HG03025 (cell line): ENCODE measurements at regions not wholly inside any gene's neighbourhood (a gene's known extent, or its start where the extent isn't known, plus 50 kb on each side); places are given as distances from the start of the nearest gene placed in this dataset.
"Not testable (repeated sequence)": the region's sequence is repeated elsewhere in the genome, so short reads cannot be mapped to it uniquely, and the experiment has no call there.

Experiments
- ATAC-seq: cut with Tn5 transposase; IDR thresholded peaks from one replicate; pipeline ENCODE4 v1.9.1; 2021; ENCODE audit warnings: mild to moderate bottlenecking, moderate library complexity; ENCODE audit not compliant: unreplicated experiment, low FRiP score

DNA sequence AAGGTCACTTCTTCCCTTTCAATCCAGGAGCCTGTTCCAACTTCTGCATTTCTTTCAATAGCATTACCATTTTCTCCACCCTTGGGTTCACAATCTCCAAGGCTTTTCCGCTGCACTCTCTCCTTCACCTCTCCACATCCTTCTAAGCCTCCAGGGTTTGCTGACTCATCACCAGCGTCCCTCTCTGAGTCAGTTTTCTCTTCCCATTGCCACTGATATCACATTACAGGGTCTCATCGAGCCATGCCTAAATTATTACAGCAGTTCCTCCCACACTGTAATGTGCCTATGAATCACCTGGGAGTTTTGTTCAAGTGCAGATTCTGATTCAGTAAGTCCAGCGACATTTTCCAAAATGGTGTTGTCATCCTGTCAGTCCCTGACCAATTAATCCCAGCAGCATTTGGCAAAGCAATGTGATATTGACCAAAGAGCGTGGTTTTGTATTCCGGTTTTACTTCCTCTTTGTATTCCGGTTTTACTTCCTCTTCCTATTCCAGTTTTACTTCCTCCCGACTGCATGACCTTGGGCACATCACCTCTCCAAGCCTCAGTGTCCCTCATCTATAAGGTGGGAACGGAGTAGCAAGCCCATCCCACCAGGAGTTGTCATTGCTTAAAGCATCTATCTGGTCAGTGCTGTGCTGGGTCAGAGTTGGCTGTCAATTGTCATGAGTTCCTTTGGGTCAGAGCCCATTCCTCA lies 208.3 kb upstream of the NBPF12 start:
- not testable (repeated sequence) for ATAC-seq

DNA sequence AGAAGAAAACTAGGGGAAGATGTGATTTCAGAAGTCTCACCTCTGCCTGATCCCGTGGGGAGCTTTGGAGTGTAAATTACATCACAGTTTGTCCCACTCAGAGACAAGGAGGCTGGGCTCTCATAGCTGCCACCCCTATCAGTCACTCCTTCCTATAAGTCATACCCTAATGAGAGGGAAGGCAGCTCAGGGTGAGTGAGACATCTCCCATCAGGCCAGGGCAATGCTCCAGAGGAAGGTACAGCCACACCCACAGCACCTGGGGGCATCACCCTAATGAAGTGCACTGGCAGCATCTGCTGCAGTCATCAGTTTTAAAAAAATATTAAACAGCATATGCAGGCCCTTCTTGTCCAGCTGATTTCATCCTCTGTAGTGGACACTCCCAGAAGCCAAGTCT lies 223.1 kb upstream of the NBPF12 start:
- ATAC-seq: not testable (repeated sequence)

DNA sequence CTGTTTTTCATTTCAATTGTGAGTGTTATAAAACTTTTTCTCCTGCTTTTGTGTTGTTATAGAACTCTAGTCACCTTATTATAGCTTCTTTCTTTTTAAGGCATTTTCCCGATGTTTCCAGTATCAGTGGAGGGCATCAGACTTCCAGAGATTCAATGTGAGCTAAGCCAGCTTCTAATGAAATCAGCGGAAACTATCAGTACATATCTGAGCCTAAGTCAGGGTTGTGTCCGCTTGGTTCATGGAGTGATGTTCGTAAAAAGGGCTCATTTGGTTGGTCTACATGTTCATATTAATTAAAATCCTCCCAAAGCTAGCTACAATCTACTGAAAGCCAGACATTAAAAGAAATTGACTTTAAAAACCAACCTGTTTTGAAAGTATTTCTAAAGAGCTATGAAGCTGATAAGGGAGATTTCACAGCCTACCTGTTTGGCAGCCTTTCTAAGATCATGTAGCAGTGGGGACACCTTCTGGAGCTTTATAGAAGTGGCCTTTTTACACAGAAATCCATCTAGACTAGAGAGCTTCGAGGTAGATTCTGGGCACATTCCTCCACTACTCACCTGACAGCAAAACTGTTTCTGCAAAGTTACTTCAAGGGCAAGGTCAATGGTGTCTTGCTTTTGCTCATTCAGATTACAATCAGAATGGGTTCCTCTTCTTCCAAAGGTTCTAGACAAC lies 227.1 kb upstream of the NBPF12 start:
- ATAC-seq: not testable (repeated sequence)

DNA sequence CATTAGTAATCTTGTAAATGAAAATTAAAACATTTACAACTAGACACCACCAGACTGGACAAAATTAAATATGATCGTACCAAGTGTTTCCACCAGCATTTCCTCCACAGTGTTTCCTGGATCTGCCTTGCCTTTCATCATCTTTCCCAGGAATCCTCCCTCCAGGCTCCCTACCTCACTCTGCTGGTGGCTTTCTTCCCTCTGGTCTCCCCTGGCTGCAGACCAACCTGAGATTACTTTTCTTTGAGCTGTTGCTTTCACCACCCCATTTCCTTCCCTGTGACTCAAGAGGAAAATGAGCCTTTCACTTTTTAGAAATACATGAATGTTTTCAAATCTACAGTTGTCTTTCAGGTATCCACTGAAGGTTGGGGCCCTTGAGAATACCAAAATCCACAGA lies 228.8 kb upstream of the NBPF12 start:
- not testable (repeated sequence) for ATAC-seq

DNA sequence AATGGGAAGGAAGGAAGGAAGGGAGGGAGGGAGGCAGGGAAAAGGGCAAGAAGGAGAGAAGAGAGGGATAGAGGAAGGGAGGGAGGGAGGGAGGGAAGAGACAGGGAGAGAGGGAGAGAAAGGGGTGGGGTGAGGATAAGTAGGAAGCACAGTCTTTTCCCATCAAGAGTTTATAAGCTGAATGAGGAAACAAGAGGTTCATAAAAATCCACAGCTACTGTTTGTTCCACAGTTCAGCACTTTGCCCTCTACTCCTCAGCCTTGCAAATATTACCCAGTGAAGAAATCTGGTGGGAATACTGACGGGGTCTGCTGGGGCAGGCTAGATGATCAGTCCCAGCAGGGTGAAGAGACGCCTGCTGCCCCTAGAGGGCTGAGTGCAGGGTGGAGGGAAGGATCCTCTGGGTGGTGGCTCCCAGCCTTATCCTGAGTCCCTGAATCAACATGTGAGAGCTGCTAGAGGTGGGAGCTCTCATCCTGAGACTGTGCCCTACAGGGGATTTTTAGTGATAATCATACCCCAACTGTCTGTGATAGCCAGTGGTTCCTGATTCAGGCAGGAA lies 233.9 kb upstream of the NBPF12 start:
- ATAC-seq: not testable (repeated sequence)

DNA sequence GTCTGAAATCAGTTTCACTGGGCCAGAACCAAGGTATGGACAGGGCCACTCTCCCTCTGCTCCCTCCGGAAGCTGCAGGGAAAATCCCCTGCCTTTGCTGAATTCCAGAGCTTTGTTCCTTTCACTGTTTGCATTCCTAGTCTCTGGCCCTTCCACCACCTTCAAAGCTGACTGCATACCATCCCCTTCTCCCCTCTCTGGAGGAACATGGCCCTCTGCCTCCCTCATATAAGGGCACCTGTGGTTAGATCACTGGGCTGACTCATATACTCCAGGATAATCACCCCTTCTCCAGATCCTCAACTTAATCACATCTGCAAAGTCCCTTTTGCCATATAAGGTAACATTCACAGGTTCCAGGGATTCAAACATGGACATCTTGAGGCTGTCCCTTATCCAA lies 236.8 kb upstream of the NBPF12 start:
- not testable (repeated sequence) for ATAC-seq

DNA sequence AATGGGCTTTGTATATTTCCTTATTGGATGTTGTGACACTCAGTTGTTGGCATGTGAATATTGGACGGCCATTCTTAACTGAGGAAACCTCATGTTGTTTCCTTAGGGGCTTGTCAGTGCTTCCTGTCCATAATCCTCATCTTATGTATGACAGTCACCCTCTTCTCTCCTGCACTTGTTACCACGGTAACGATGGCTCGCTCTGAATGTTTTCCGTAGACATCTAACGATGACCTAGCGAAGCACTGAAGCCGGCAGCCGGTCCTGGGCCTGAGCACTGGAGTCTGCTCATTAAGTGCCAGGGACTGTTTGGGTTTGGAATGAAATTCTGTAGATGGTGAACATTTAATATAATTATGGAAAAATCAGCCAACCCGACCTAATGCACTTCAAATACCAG lies 242.7 kb upstream of the NBPF12 start:
- ATAC-seq: not testable (repeated sequence)

DNA sequence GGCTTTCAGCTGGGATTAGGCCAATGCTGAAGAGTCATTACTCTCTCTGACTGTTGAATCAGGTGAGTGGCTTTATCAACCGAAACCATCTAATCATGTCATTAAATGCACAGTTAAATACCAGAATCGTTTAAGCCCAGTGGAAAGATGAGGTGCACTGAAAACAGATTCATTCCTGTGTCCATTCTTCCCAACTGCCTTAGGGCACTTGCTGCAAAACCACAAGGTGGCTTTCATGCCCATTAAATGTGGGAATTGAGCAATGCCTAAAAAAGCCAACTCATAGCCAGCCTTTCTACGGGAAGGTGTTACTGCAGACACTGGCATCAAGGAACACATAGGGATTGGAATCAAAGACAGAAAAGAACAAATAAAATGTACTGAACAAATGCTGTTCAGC lies 246.3 kb upstream of the NBPF12 start:
- ATAC-seq: not testable (repeated sequence)

DNA sequence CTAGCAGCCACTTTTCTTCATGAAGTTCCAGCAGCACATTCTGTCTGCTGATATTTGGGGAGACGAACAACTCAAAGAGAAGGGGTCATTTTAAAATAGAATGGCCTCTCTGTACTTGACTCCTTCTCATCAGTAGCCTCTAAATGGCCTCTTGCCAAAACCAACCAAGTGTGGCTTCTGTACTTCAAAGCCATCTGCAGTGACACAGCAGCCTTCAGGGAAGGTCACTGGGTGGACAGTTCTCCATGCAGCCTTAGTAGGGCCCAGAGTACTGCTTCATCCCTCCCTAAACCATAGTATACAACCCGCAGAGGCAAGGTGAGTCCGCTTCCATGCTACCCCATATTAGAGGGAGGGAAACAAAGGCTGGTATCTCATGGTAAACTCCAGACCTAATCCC lies 249.2 kb upstream of the NBPF12 start:
- ATAC-seq: not testable (repeated sequence)

DNA sequence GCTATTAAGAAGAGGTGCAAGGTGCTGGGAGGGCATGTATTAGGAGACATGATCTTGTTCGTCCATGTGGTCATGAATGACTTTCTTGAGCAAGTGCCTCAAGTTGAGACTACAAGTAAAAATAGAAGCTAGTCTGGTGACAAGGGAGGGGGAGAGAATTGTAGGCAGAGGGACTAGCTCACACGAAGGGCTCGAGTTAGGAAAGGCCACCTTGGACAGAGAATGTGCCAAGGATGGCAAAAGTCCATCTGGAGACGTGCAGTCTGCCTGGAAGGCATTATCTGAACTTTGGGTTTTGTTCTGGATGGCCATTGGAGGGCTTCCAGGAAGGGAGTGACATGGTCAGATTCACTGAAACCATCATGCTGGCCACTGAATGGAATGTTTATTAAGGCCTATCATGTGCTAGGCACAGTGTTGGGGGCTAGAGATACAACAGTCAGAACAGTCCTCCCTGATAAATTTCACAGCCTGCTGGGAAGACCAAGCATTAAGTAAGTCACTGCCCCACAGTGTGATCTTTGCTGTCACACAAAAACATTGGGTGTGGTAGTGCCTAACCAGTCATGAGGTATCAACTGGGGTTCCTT lies 251.3 kb upstream of the NBPF12 start:
- ATAC-seq: not testable (repeated sequence)

DNA sequence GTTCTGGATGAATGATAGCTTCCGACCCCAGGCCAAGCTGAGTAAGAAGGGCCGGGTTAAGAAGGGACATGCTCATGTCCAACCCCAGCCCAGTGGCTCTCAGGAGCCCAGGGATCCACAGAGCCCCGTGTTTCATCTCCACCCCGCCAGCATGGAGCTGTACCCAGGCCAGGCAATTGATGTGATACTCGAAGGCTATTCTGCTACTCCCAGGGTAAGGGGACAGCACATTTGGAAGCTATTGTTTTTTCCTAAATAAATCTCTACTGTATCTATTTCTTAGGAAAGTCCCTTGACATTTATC lies 255.0 kb upstream of the NBPF12 start:
- ATAC-seq: not testable (repeated sequence)

DNA sequence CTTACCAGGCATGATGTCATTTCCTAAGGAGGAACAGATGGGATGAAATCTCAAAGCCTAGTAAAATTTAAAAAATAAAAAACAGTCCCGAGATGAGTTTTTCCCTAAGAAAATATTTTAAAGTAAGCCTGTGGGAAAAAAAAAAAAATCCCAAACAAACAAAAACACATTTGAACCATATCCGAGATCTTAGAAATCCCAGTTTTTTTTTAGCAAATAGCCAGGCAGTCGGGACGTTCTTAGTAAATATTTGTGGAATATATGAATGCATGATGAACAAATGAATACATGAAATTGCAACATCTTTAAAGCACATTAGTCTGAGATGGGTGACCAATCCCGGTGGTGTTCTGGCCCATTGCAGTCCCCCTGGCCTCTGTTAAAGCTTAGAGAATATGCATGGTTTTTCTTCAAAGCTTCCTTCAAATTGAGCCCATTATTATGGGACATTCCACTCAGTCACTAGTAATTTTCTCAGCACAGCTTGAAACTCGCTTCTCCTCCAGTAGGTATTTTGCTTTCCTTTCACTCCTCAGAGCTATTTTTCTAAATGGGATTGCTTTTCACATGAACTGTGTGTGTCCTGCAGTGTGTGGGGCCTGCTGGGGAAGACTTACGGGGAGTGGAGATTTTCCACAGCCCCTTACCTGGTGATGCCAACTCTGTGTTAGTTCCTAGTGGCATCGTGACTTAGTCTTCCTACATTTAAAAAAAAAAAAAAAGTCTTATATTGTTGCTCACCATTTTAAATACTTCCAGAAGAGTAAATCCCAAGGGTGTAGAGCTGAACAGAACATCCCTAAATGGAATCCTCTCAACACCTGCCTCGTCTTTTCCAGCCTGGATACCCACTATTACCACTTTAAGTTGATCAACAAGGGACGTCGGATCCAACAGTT lies 255.6 kb upstream of the NBPF12 start:
- ATAC-seq: not testable (repeated sequence)

DNA sequence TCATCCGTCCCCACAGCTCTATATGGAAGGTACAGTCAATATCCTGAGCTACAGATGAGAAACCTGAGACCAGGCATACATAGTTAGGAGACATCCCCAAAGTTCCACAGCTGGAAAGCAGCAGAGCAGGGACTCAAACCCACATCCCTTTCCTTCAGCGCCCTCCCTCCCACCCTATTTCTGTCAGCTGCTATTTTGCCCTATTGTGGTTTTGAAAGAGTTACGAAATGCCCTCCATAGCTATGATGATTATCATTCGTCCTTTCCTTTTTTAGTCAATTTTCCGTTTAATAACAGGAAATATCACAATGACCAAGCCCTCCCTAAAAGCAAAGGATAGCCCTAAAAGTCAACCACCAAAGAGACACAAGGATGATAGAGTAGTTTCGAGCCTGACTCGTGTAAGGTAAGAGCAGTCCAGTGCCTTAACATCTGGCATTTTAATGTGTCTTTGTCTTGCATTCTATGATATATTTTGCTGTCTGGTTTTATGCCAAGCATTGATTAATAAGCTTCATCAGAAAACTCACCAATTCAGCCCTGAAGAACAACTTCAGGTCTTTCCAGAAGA lies 264.3 kb upstream of the NBPF12 start:
- ATAC-seq: not testable (repeated sequence)

DNA sequence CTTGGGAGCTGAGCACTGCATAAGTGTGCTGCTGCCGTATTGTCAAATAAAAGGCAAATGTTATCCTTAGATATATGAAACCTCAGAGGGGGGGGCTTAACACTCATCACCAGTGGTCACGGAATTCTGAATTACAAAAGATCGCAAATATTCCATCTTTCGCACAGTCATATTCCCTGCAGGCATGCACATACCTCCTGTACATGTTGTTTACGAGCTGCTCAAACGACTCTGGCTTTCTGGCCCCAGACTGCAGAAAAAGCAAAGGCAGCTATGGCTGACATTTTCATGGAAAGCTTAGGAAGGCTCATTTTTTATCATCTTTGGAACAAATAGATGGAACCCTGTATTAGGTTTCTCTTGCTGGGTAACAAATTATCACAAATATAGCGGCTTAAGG lies 265.5 kb upstream of the NBPF12 start:
- ATAC-seq: not testable (repeated sequence)

DNA sequence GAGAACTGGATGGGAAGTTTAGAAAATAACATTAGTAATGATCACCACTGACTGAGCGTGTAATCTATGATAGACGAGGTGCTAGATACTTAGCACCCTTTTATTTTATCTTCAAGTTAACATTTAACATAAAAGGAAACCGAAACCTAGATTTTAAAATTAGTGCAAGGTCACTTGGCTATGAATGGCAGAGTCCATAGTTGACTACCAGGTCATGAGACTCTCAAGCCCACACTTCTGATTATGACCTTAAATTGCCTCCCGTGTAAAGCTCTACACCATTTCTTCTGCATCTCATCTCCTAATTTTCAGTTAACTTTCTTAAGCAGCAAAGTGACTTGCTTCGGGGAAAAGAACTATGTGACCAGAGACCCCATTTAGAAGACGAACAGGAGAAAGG lies 266.5 kb upstream of the NBPF12 start:
- ATAC-seq: not testable (repeated sequence)

DNA sequence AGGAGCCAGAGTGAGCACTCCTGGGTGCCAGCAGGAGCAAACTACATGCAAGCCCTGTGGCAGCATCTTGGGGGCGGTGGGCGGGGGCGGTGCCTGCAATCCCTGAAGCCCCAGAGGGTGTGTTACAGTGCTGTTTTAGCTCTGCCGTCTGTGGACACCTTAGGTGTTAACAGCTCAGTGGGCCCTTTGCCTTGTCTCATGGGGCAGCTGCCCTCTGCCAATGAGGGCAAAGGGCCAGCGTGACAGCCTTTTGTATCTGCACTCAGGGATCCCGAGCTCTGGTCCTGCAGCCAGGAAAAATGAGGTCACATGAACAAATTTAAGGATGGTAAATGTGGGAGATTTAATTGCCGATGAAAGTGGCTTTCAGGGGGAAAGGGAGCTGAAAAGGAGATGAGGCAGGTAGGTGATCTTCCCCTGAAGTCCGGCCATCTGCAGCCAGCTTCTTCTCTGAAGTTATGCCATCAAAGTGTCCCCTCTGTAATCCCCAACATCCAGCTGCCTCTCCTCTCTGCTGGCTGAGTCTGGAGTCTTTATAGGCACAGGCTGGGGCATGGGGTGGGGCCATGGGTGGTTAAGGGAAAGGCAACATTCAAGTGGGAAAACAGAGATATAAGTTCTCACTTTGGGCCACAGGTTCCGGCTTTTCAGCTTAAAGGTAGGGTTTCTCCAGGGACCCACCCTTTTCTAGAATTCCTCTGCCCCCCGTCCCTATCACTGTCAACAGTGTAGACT lies 267.1 kb upstream of the NBPF12 start:
- ATAC-seq: not testable (repeated sequence)

DNA sequence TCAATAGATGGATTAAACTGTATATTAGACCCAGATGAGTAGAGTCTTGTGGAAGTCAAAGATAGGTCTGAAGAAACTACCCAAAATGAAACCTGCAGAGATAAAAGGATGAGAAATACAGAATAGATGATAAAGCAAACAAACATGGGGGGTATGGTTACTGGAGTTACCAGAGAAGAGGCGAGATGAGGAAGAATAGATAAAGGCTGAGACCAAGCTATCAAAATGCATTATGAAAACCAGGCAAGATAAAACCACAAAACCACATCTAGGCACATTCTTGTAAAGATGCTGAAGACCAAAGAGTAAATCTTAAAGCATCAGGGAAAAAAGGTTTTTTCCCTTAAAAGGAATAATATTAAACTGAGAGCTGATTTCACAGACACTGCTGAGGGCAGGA lies 271.8 kb upstream of the NBPF12 start:
- ATAC-seq: not testable (repeated sequence)

DNA sequence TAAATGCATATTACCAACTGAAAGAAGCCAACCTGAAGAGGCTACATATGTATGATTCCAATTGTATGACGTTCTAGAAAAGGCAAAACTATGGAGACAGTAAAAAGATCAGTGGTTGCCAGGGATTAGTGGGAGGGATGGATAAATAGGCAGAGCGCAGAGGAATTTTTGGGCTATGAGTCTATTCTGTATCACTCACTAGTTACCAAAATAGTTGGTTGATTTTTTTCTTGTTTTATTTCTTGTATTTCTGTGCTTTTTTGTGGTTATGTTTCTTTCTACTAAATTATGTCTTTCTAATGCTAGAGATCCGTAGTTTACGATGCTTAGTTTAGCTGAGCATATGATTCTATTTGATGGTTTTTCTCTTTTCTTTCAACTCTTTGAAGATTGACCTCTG lies 277.9 kb upstream of the NBPF12 start:
- not testable (repeated sequence) for ATAC-seq

DNA sequence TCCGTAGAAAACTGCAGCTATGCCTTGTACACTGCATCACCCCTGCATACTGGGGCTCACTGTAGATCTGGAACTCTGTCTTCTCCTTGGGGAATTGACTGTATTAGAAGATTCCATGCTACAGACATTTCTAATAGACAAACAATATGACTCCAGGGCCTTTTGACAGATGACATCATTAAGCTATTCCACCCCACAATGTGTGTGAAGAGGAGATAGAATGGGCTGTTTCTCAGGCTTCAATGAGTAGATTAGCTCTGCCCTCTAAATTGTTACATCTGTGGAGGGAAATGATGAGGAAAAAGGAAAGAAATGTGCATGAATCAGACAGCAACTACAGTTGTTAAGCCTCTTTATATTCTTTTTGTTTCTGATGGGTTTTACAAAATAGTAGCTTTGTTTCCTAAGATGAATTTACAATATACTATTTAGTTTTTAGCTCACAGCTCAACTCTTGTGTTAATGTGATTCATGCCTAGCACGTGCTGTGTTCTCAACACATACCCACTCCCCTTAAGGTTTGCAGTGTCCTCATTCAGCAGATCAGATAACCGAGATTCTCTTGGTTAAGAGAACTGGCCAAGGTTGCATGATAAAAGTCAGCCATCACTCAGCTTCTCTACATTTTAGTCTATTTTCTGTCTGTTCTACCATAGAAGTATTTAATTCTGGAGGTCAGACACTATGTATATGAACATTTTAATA lies 281.6 kb upstream of the NBPF12 start:
- ATAC-seq: not testable (repeated sequence)
